ENCODE measurements at regions not wholly inside any gene's neighbourhood (a gene's known extent, or its start where the extent isn't known, plus 50 kb on each side); places are given as distances from the start of the nearest gene placed in this dataset.

DNA sequence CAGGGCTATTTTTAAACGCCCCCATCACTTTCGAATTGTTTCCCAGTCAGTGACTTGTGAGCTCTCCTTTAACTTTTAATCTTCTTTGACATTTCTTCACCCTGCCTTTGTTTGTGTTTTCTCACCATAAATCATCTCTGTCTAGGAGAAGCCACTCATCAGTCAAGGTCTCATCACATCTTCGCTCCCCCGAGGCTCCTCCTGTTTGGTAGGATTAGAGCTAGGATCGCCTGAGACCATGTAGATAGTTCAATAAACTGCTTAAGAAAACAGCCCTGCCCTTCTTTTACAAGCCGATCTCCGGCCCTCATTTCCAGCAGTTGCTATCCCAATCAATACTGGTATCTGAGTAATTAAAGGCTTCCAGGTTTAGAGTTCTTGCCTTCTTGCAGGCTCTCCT, 472.8 kb upstream of the ADARB2 start:
- TF ChIP-seq, protein P1, sequence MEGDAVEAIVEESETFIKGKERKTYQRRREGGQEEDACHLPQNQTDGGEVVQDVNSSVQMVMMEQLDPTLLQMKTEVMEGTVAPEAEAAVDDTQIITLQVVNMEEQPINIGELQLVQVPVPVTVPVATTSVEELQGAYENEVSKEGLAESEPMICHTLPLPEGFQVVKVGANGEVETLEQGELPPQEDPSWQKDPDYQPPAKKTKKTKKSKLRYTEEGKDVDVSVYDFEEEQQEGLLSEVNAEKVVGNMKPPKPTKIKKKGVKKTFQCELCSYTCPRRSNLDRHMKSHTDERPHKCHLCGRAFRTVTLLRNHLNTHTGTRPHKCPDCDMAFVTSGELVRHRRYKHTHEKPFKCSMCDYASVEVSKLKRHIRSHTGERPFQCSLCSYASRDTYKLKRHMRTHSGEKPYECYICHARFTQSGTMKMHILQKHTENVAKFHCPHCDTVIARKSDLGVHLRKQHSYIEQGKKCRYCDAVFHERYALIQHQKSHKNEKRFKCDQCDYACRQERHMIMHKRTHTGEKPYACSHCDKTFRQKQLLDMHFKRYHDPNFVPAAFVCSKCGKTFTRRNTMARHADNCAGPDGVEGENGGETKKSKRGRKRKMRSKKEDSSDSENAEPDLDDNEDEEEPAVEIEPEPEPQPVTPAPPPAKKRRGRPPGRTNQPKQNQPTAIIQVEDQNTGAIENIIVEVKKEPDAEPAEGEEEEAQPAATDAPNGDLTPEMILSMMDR (IDR thresholded peaks at IDR 0.05), result no peak
- TF ChIP-seq POLR2AphosphoS5 (IDR thresholded peaks at IDR 0.05), result no peak

All from sigmoid colon (tissue), 4 donors.